HCT116 (cell line): ENCODE measurements at regions not wholly inside any gene's neighbourhood (a gene's known extent, or its start where the extent isn't known, plus 50 kb on each side); places are given as distances from the start of the nearest gene placed in this dataset.

Experiments used
- EZH2phosphoT487 ChIP-seq: fragments of 200-600 bp; IDR thresholded peaks from 2 replicates; pipeline ENCODE4 v1.6.1; 2018; ENCODE audit warnings: antibody characterized with exemption, borderline replicate concordance
- POLR2A ChIP-seq: IDR thresholded peaks from 2 replicates; pipeline ENCODE4 v1.7.0; 2011; ENCODE audit warnings: borderline replicate concordance; ENCODE audit not compliant: insufficient read depth, insufficient read length; ENCODE audit errors: extremely low read depth
- SP1 ChIP-seq: IDR thresholded peaks from 2 replicates; pipeline ENCODE4 v1.6.1; 2012; ENCODE audit warnings: low read depth
- TF ChIP-seq, protein P1 (sequence below), 3 experiments: fragments of 200-600 bp in 1 of 3; sonication (generic) in 1 of 3; IDR thresholded peaks in 2 of 3; conservative IDR thresholded peaks in 1 of 3; 2 replicates each; pipeline ENCODE4 v1.5.1; 2012 to 2017; ENCODE audit warnings: low read depth in 2 of 3, low read length in 2 of 3, antibody characterized with exemption in 1 of 3, borderline replicate concordance in 1 of 3, control low read depth in 1 of 3, mild to moderate bottlenecking in 1 of 3, mixed read lengths in 1 of 3, mixed run types in 1 of 3, moderate library complexity in 1 of 3; ENCODE audit not compliant: insufficient read depth in 1 of 3

- TF ChIP-seq, protein P1, sequence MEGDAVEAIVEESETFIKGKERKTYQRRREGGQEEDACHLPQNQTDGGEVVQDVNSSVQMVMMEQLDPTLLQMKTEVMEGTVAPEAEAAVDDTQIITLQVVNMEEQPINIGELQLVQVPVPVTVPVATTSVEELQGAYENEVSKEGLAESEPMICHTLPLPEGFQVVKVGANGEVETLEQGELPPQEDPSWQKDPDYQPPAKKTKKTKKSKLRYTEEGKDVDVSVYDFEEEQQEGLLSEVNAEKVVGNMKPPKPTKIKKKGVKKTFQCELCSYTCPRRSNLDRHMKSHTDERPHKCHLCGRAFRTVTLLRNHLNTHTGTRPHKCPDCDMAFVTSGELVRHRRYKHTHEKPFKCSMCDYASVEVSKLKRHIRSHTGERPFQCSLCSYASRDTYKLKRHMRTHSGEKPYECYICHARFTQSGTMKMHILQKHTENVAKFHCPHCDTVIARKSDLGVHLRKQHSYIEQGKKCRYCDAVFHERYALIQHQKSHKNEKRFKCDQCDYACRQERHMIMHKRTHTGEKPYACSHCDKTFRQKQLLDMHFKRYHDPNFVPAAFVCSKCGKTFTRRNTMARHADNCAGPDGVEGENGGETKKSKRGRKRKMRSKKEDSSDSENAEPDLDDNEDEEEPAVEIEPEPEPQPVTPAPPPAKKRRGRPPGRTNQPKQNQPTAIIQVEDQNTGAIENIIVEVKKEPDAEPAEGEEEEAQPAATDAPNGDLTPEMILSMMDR (IDR thresholded peaks at IDR 0.05 in 2 of 3, conservative IDR thresholded peaks at IDR 0.05 in 1 of 3; ENCODE audit: borderline replicate concordance in 1 of 3, insufficient read depth in 1 of 3, low read depth in 2 of 3, low read length in 2 of 3) = no peak
- no peak for TF ChIP-seq POLR2A
- no peak for TF ChIP-seq EZH2phosphoT487
- TF ChIP-seq SP1 = no peak
Observed at GRCh38 chr7:6917258-6917657, 91.2 kb upstream of the CCZ1B start.
